BE2C (cell line): ENCODE measurements at regions not wholly inside any gene's neighbourhood (a gene's known extent, or its start where the extent isn't known, plus 50 kb on each side); places are given as distances from the start of the nearest gene placed in this dataset.

ENCODE experiments used
- DNase-seq: peaks from one replicate; pipeline ENCODE4 v3.0.0-alpha.2; 2020
- H3K27me3 ChIP-seq: fragments of 250-450 bp; sonication (Bioruptor Pico); 2 replicates; pipeline ENCODE4 v1.5.1; 2020; ENCODE audit warnings: mild to moderate bottlenecking
- H3K36me3 ChIP-seq: fragments of 250-450 bp; sonication (Bioruptor Pico); 2 replicates; pipeline ENCODE4 v1.5.1; 2020; ENCODE audit warnings: mild to moderate bottlenecking
- H3K4me1 ChIP-seq: fragments of 250-450 bp; sonication (Bioruptor Pico); 2 replicates; pipeline ENCODE4 v1.5.1; 2020
- H3K4me3 ChIP-seq: 2 replicates; pipeline ENCODE4 v1.5.1; 2011; ENCODE audit warnings: low read depth, low read length
- H3K9me3 ChIP-seq: fragments of 250-450 bp; sonication (Bioruptor Pico); 2 replicates; pipeline ENCODE4 v1.5.1; 2020
- CTCF ChIP-seq: IDR thresholded peaks from 2 replicates; pipeline ENCODE4 v1.5.1; 2012; ENCODE audit warnings: mild to moderate bottlenecking, low read depth, low read length

- DNase-seq, result no peak
- no peaks in the 10 kb centered on the region for H3K9me3 ChIP-seq
- no peaks in the 10 kb centered on the region; the same call in none of the 2 replicates for H3K4me1 ChIP-seq
- TF ChIP-seq CTCF, result no peak
- no peaks in the 10 kb centered on the region for H3K27me3 ChIP-seq
- H3K36me3 ChIP-seq, result no peaks in the 10 kb centered on the region
- H3K4me3 ChIP-seq, result no peak overlapping the region
These were observed 278.2 kb downstream of the CDC5L start for GRCh38 chr6:44665683-44666082.

- Histone ChIP-seq H3K9me3 (no peaks in the 10 kb centered on the region), H3K27me3 (no peaks in the 10 kb centered on the region), H3K4me3 (no peak overlapping the region), H3K36me3 (no peaks in the 10 kb centered on the region), H3K4me1 (no peaks in the 10 kb centered on the region; the same call in none of the 2 replicates)
- no peak for TF ChIP-seq CTCF
- no peak for DNase-seq
These were observed 278.8 kb downstream of the CDC5L start for GRCh38 chr6:44666324-44666723.

- H3K36me3 ChIP-seq, result no peaks in the 10 kb centered on the region
- no peak overlapping the region for H3K4me3 ChIP-seq
- no peak for DNase-seq
- no peaks in the 10 kb centered on the region; the same call in none of the 2 replicates for H3K4me1 ChIP-seq
- H3K9me3 ChIP-seq, result no peaks in the 10 kb centered on the region
- no peaks in the 10 kb centered on the region for H3K27me3 ChIP-seq
- no peak for TF ChIP-seq CTCF
These were observed 279.7 kb downstream of the CDC5L start for GRCh38 chr6:44667226-44667625.

- no peaks in the 10 kb centered on the region for H3K36me3 ChIP-seq
- no peak overlapping the region for H3K4me3 ChIP-seq
- H3K4me1 ChIP-seq, result no peaks in the 10 kb centered on the region; the same call in none of the 2 replicates
- no peaks in the 10 kb centered on the region for H3K27me3 ChIP-seq
- peak; percentile 46 for TF ChIP-seq CTCF
- peak; percentile 40 for DNase-seq
- no peaks in the 10 kb centered on the region for H3K9me3 ChIP-seq
These were observed 280.3 kb downstream of the CDC5L start for GRCh38 chr6:44667668-44668390.

- H3K4me1 ChIP-seq, result no peaks in the 10 kb centered on the region; the same call in 1 of the 2 replicates
- no peak for DNase-seq
These were observed 281.0 kb downstream of the CDC5L start for GRCh38 chr6:44668391-44668930.

More at GRCh38 chr6:44668391-44668930, 281.0 kb downstream of the CDC5L start:
- Histone ChIP-seq H3K4me3 (no peak overlapping the region), H3K9me3 (no peaks in the 10 kb centered on the region), H3K27me3 (no peaks in the 10 kb centered on the region), H3K36me3 (no peaks in the 10 kb centered on the region)
- TF ChIP-seq CTCF, result no peak
